K562 (cell line): ENCODE measurements at regions not wholly inside any gene's neighbourhood (a gene's known extent, or its start where the extent isn't known, plus 50 kb on each side); places are given as distances from the start of the nearest gene placed in this dataset.

Source experiments
- ATAC-seq: fragments of 200-7000 bp; cut with Tn5 transposase; 3 replicates; pipeline ENCODE4 v1.9.1; 2020; ENCODE audit warnings: moderate library complexity
- BruUV-seq: library from RNA; stranded (reverse); fragments of 400-500 nt; replicated peaks from 2 replicates; lab custom pipeline; 2021; lab: Mats Ljungman, UMichigan
- CTCF ChIA-PET: fragments of 300-600 bp; formaldehyde crosslinking; extraction: SDS; loops from one replicate; lab custom pipeline; 2021; ENCODE audit warnings: low intra/inter-chr PET ratio; lab: Yijun Ruan, JAX
- POLR2A ChIA-PET: fragments of 300-600, 350-650 bp; sonication (Branson Sonifier 250); formaldehyde crosslinking; extraction: SDS; loops from one replicate; lab custom pipeline; 2021; ENCODE audit warnings: antibody characterized with exemption, inconsistent platforms; lab: Yijun Ruan, JAX
- DNase-seq, 4 experiments: peaks; one replicate each; pipeline versions ENCODE4 v3.0.0 to v3.0.0-alpha.2; 2011 to 2018; ENCODE audit warnings: low spot score in 3 of 4, mixed read lengths in 3 of 4; ENCODE audit errors: extremely low read depth in 1 of 4
- FAIRE-seq: peaks from 2 replicates; lab custom pipeline; 2011; peaks lifted over from hg19 to GRCh38; lab: Jason Lieb, UNC
- H2AFZ ChIP-seq: 2 replicates; pipeline ENCODE4 v1.6.0; 2011; ENCODE audit warnings: low read depth, low read length, control low read depth, inconsistent platforms
- H3K27ac ChIP-seq: fragments of 200-600 bp; 3 replicates; pipeline ENCODE4 v1.8.0; 2011; ENCODE audit warnings: low read depth, mild to moderate bottlenecking, control low read depth, inconsistent platforms, low read length, moderate library complexity, mixed read lengths; ENCODE audit errors: extremely low read depth
- H3K27me3 ChIP-seq, 2 experiments: fragments of 300-600 bp in 1 of 2; 2 replicates in 1 of 2; 3 replicates in 1 of 2; pipeline versions ENCODE4 v1.6.0 to v1.8.0; 2011; ENCODE audit warnings: inconsistent platforms in 2 of 2, low read length in 2 of 2, mild to moderate bottlenecking in 1 of 2, mixed read lengths in 1 of 2, moderate library complexity in 1 of 2; ENCODE audit not compliant: control insufficient read depth in 2 of 2, insufficient read depth in 2 of 2
- H3K36me3 ChIP-seq: fragments of 300-600 bp; 3 replicates; pipeline ENCODE4 v1.8.0; 2011; ENCODE audit warnings: mild to moderate bottlenecking, low read length, inconsistent platforms; ENCODE audit not compliant: control insufficient read depth, insufficient read depth
- H3K4me1 ChIP-seq, 2 experiments: fragments of 200-600 bp in 1 of 2; replicated peaks in 1 of 2; 2 replicates in 1 of 2; 3 replicates in 1 of 2; pipeline versions ENCODE4 v1.5.1 to v1.8.0; 2011; ENCODE audit warnings: inconsistent platforms in 2 of 2, low read length in 2 of 2, mild to moderate bottlenecking in 1 of 2, mixed read lengths in 1 of 2, moderate library complexity in 1 of 2; ENCODE audit not compliant: control insufficient read depth in 2 of 2, insufficient read depth in 2 of 2
- H3K4me2 ChIP-seq: 2 replicates; pipeline ENCODE4 v1.6.1; 2011; ENCODE audit warnings: low read length, control low read depth, inconsistent platforms, mixed read lengths; ENCODE audit not compliant: insufficient read depth
- H3K4me3 ChIP-seq: fragments of 200-600 bp; sonication (generic), shearing (Covaris generic); 2 replicates; pipeline ENCODE4 v1.5.1; 2016; ENCODE audit warnings: control low read depth, inconsistent platforms
- H3K79me2 ChIP-seq: fragments of 200-600 bp; 3 replicates; pipeline ENCODE4 v1.8.0; 2011; ENCODE audit warnings: low read length, inconsistent platforms; ENCODE audit not compliant: control insufficient read depth, insufficient read depth
- H3K9ac ChIP-seq, 2 experiments: 2 replicates each; pipeline versions ENCODE4 v1.6.0 to v1.6.1; 2011; ENCODE audit warnings: low read depth in 2 of 2, low read length in 2 of 2, control low read depth in 1 of 2, inconsistent platforms in 1 of 2, mild to moderate bottlenecking in 1 of 2, mixed read lengths in 1 of 2; ENCODE audit not compliant: insufficient read depth in 1 of 2
- H3K9me1 ChIP-seq: one replicate; pipeline ENCODE4 v1.6.0; 2011; ENCODE audit warnings: inconsistent platforms, mild to moderate bottlenecking, low read length, moderate library complexity; ENCODE audit not compliant: control insufficient read depth, insufficient read depth
- H3K9me3 ChIP-seq: replicated peaks from 2 replicates; pipeline ENCODE4 v1.5.1; 2011; ENCODE audit warnings: low read depth, low read length, inconsistent platforms; ENCODE audit not compliant: control insufficient read depth, insufficient read depth
- H4K20me1 ChIP-seq: replicated peaks from 2 replicates; pipeline ENCODE4 v1.6.1; 2011; ENCODE audit warnings: low read length, inconsistent platforms, mixed read lengths; ENCODE audit not compliant: control insufficient read depth, insufficient read depth
- ATF1 ChIP-seq, 2 experiments: fragments of 450-650 bp in 1 of 2; IDR thresholded peaks; 2 replicates each; pipeline ENCODE4 v1.6.1; 2016; ENCODE audit warnings: missing compliant biosample characterization in 1 of 2, missing genetic modification characterization in 1 of 2
- CREB3 ChIP-seq: fragments of 450-650 bp; conservative IDR thresholded peaks from 2 replicates; pipeline ENCODE4 v1.6.1; 2016; ENCODE audit warnings: missing genetic modification characterization, low read depth, mild to moderate bottlenecking, missing compliant biosample characterization, moderate library complexity
- DEAF1 ChIP-seq: fragments of 450-650 bp; formaldehyde crosslinking; IDR thresholded peaks from 2 replicates; pipeline ENCODE4 v1.4.0; 2020; ENCODE audit warnings: mild to moderate bottlenecking, moderate library complexity
- GMEB1 ChIP-seq: fragments of 250-450 bp; sonication (Bioruptor Pico); IDR thresholded peaks from 2 replicates; pipeline ENCODE4 v1.4.0; 2020; ENCODE audit warnings: mild to moderate bottlenecking
- GTF2E2 ChIP-seq: fragments of 200-800 bp; sonication (Bioruptor generic); IDR thresholded peaks from 2 replicates; pipeline ENCODE4 v1.6.1; 2016; ENCODE audit warnings: missing genetic modification characterization, missing compliant biosample characterization
- IRF2 ChIP-seq: sonication (generic); formaldehyde crosslinking; IDR thresholded peaks from 2 replicates; pipeline ENCODE4 v1.8.1; 2022; ENCODE audit warnings: mild to moderate bottlenecking, missing genetic modification reagents
- JUND ChIP-seq, 2 experiments: IDR thresholded peaks; 2 replicates in 1 of 2; 3 replicates in 1 of 2; pipeline ENCODE4 v1.6.1; 2011; ENCODE audit warnings: borderline replicate concordance in 2 of 2, low read depth in 2 of 2, low read length in 2 of 2, improper control_type of control experiment in 1 of 2, missing biosample characterization in 1 of 2, missing genetic modification characterization in 1 of 2, missing genetic modification reagents in 1 of 2
- POLR2H ChIP-seq: IDR thresholded peaks from 2 replicates; pipeline ENCODE4 v1.6.1; 2016; ENCODE audit warnings: missing genetic modification characterization, low read depth, mild to moderate bottlenecking, control low read depth, missing compliant biosample characterization, moderate library complexity
- PRMT5 ChIP-seq: sonication (generic); formaldehyde crosslinking; IDR thresholded peaks from 2 replicates; pipeline ENCODE4 v1.5.0; 2020; ENCODE audit warnings: missing genetic modification reagents
- SIRT6 ChIP-seq: IDR thresholded peaks from one replicate; pipeline ENCODE4 v1.6.1; 2012; ENCODE audit warnings: low read depth, mild to moderate bottlenecking, control low read depth, inconsistent platforms, low read length, moderate library complexity
- TBL1XR1 ChIP-seq, 2 experiments: IDR thresholded peaks; 2 replicates each; pipeline ENCODE4 v1.6.1; 2012; ENCODE audit warnings: improper control_type of control experiment in 2 of 2, low read length in 2 of 2, mild to moderate bottlenecking in 1 of 2
- ZBTB1 ChIP-seq: sonication (generic); formaldehyde crosslinking; IDR thresholded peaks from 2 replicates; pipeline ENCODE4 v1.8.1; 2023; ENCODE audit warnings: missing genetic modification reagents, low read depth, mild to moderate bottlenecking, borderline replicate concordance
- ZC3H8 ChIP-seq: fragments of 450-650 bp; IDR thresholded peaks from 2 replicates; pipeline ENCODE4 v1.6.1; 2017
- ZNF175 ChIP-seq: fragments of 200-800 bp; sonication (Bioruptor generic); IDR thresholded peaks from 2 replicates; pipeline ENCODE4 v1.6.1; 2016; ENCODE audit warnings: low read depth, mild to moderate bottlenecking, missing genetic modification characterization, missing compliant biosample characterization
- ZNF445 ChIP-seq: fragments of 250-450 bp; sonication (Bioruptor Pico); IDR thresholded peaks from 2 replicates; pipeline ENCODE4 v1.4.0; 2020; ENCODE audit warnings: low read depth, mild to moderate bottlenecking, moderate library complexity
- ZSCAN29 ChIP-seq: fragments of 450-650 bp; IDR thresholded peaks from 2 replicates; pipeline ENCODE4 v1.6.1; 2017
- WGBS: fragments of 100-300 bp; shearing (Covaris generic); methylation state at CpG from one replicate; pipeline ENCODE4 v1.1.6; 2016; ENCODE audit warnings: low coverage, mixed read lengths; ENCODE audit not compliant: insufficient coverage; ENCODE audit errors: missing lambda C conversion rate; 5-methylcytosine and 5-hydroxymethylcytosine counted together
- in situ Hi-C: fragments of 300-500 bp; cut with MboI; formaldehyde crosslinking; loops from 4 replicates; pipeline ENCODE4 v1.15.0; 2018; ENCODE audit warnings: inconsistent platforms, mixed read lengths
- intact Hi-C: fragments of 100-400 bp; cut with micrococcal nuclease; formaldehyde crosslinking; loops from 2 replicates; pipeline ENCODE4 v1.14.2; 2022

GRCh38 chr19:27896091-27896490, 1316.9 kb downstream of the UQCRFS1 start (continued):
- TF ChIP-seq DEAF1 (CRISPR knock-in tag), result no peak

- Histone ChIP-seq H3K9ac (no peak overlapping the region), H3K4me2 (no peak overlapping the region), H2AFZ (no peak overlapping the region), H3K4me3 (no peak overlapping the region), H3K4me1 (no peaks in the 10 kb centered on the region), H3K36me3 (no peaks in the 10 kb centered on the region), H3K27me3 (no peaks in the 10 kb centered on the region), H3K9me1 (no peaks in the 10 kb centered on the region), H3K9me3 (no peaks in the 10 kb centered on the region), H3K27ac (no peak overlapping the region), H4K20me1 (no peaks in the 10 kb centered on the region), H3K79me2 (no peaks in the 10 kb centered on the region)
- intact Hi-C loops (no loop called here), in situ Hi-C loops (no loop called here)
- BruUV-seq, result no TSS peak
- ATAC-seq (no peak), FAIRE-seq (no peak), DNase-seq (no peak)
- CTCF ChIA-PET, result no interaction called here
- 0% methylated on average over 11 of the region's 12 CpGs for WGBS
- POLR2A ChIA-PET, result interaction anchor here (0.6 kb wide), 1 partner anchor 269 kb away, joined by 3 read pairs; no protein-coding TSS in a partner anchor
- TF ChIP-seq SIRT6 (no peak), GMEB1 (CRISPR knock-in tag) (no peak), JUND (IDR thresholded peaks at IDR 0.05; ENCODE audit: borderline replicate concordance, low read depth, low read length) (no peak), JUND (tag; IDR thresholded peaks at IDR 0.05; ENCODE audit: borderline replicate concordance, low read depth, low read length) (no peak), ZBTB1 (CRISPR knock-in tag) (no peak), CREB3 (no peak), ZNF445 (CRISPR knock-in tag) (no peak), IRF2 (CRISPR knock-in tag) (no peak), PRMT5 (CRISPR knock-in tag) (no peak), ATF1 (CRISPR knock-in tag; IDR thresholded peaks at IDR 0.05) (no peak), ATF1 (tag; IDR thresholded peaks at IDR 0.05) (no peak), ZNF175 (CRISPR knock-in tag) (no peak), TBL1XR1 (IDR thresholded peaks at IDR 0.05; ENCODE audit: low read length in 2 of 2) (no peak), ZSCAN29 (no peak), ZC3H8 (no peak), GTF2E2 (tag) (no peak), POLR2H (no peak)
Observed at GRCh38 chr19:27894906-27895754, 1317.8 kb downstream of the UQCRFS1 start.
